Esophagus muscularis mucosa (tissue), 4 donors: ENCODE measurements at regions not wholly inside any gene's neighbourhood (a gene's known extent, or its start where the extent isn't known, plus 50 kb on each side); places are given as distances from the start of the nearest gene placed in this dataset.

Experiments
- DNase-seq: peaks from one replicate; pipeline ENCODE4 v3.0.0-alpha.2; 2017; ENCODE audit errors: extremely low spot score
- H3K27ac ChIP-seq, 4 donors: fragments of 200-600 bp; sonication (generic); replicated peaks in 1 of 4; 1 replicate in 3 of 4; 2 replicates in 1 of 4; pipeline ENCODE4 v1.5.1; 2016 to 2019; ENCODE audit warnings: mild to moderate bottlenecking in 1 of 4
- H3K27me3 ChIP-seq, 4 donors: fragments of 200-600 bp; sonication (generic); one replicate each; pipeline versions ENCODE4 v1.5.1 to v1.6.0; 2016 to 2019
- H3K36me3 ChIP-seq, 4 donors: fragments of 200-600 bp; sonication (generic); one replicate each; pipeline ENCODE4 v1.5.1; 2016 to 2019
- H3K4me1 ChIP-seq, 4 donors: fragments of 200-600 bp; sonication (generic); one replicate each; pipeline ENCODE4 v1.5.1; 2016 to 2019
- H3K4me3 ChIP-seq, 4 donors: fragments of 200-600 bp; sonication (generic); 1 replicate in 2 of 4; 2 replicates in 2 of 4; pipeline ENCODE4 v1.5.1; 2016 to 2019; ENCODE audit warnings: mild to moderate bottlenecking in 4 of 4, moderate library complexity in 1 of 4
- H3K9me3 ChIP-seq, 4 donors: fragments of 200-600 bp; sonication (generic); 1 replicate in 3 of 4; 2 replicates in 1 of 4; pipeline ENCODE4 v1.5.1; 2016 to 2019
- CTCF ChIP-seq, 3 experiments: fragments of 200-600 bp in 2 of 3; fragments of 450-650 bp in 1 of 3; sonication (generic) in 2 of 3; IDR thresholded peaks; one replicate each; pipeline ENCODE4 v1.5.1; 2017 to 2019; ENCODE audit warnings: antibody characterized with exemption in 3 of 3, mild to moderate bottlenecking in 2 of 3, moderate library complexity in 1 of 3
- EP300 ChIP-seq: sonication (generic); formaldehyde crosslinking; IDR thresholded peaks from one replicate; pipeline ENCODE4 v1.6.1; 2017; ENCODE audit warnings: antibody characterized with exemption
- POLR2A ChIP-seq: fragments of 450-650 bp; IDR thresholded peaks from one replicate; pipeline ENCODE4 v1.6.1; 2017; ENCODE audit warnings: antibody characterized with exemption, moderate library complexity, mild to moderate bottlenecking, low read depth
- POLR2AphosphoS5 ChIP-seq, 2 donors: sonication (generic); formaldehyde crosslinking; IDR thresholded peaks; one replicate each; pipeline ENCODE4 v1.6.1; 2017; ENCODE audit warnings: antibody characterized with exemption in 2 of 2
- whole genome bisulfite sequencing: methylation state at CpG from one replicate; pipeline ENCODE4 v1.1.5; 2018; 5-methylcytosine and 5-hydroxymethylcytosine counted together
- intact Hi-C: fragments of 100-400 bp; cut with DNase I; formaldehyde crosslinking; loops from one replicate; pipeline ENCODE4 v1.15.1; 2023

- TF ChIP-seq EP300: no peak
- TF ChIP-seq CTCF (IDR thresholded peaks at IDR 0.05): no peak
- no peak for TF ChIP-seq POLR2AphosphoS5 (IDR thresholded peaks at IDR 0.05)
- TF ChIP-seq POLR2A: no peak
- 84% methylated on average over 8 of the region's 10 CpGs for WGBS
- Histone ChIP-seq H3K9me3 (no peaks in the 10 kb centered on the region), H3K27ac (peak overlapping the region in 3 of 4 donors; percentile 54 to 69 (median 58)), H3K4me3 (no peak overlapping the region), H3K4me1 (peaks cover 0 to 32% (median 28%) of the 10 kb centered on the region in 4 donors), H3K27me3 (peaks cover 0 to 10% (median 0%) of the 10 kb centered on the region in 4 donors), H3K36me3 (no peaks in the 10 kb centered on the region)
- DNase-seq: no peak
- intact Hi-C loops: no loop called here
These were observed 94.9 kb upstream of the COL5A1 start for GRCh38 chr9:134546746-134547145.

- no peak overlapping the region for H3K27ac ChIP-seq
- peaks cover 0 to 10% (median 0%) of the 10 kb centered on the region in 4 donors for H3K27me3 ChIP-seq
- no peak overlapping the region for H3K4me3 ChIP-seq
- 94% methylated on average over 36 of the region's 36 CpGs for WGBS
- intact Hi-C loops: no loop called here
- H3K4me1 ChIP-seq: peaks cover 0 to 37% (median 34%) of the 10 kb centered on the region in 4 donors
- no peak for TF ChIP-seq CTCF (IDR thresholded peaks at IDR 0.05)
- no peak for TF ChIP-seq POLR2AphosphoS5 (IDR thresholded peaks at IDR 0.05)
- TF ChIP-seq EP300: no peak
- no peak for TF ChIP-seq POLR2A
- no peaks in the 10 kb centered on the region for H3K36me3 ChIP-seq
- no peaks in the 10 kb centered on the region for H3K9me3 ChIP-seq
- DNase-seq: no peak
These were observed 94.2 kb upstream of the COL5A1 start for GRCh38 chr9:134547161-134548100.

- intact Hi-C loops: no loop called here
- TF ChIP-seq CTCF (IDR thresholded peaks at IDR 0.05) (no peak), POLR2A (no peak), EP300 (no peak), POLR2AphosphoS5 (IDR thresholded peaks at IDR 0.05) (no peak)
- no peak for DNase-seq
- Histone ChIP-seq H3K4me1 (peaks cover 0 to 43% (median 41%) of the 10 kb centered on the region in 4 donors), H3K9me3 (no peaks in the 10 kb centered on the region), H3K27ac (no peak overlapping the region), H3K27me3 (peaks cover 0 to 10% (median 0%) of the 10 kb centered on the region in 4 donors), H3K36me3 (no peaks in the 10 kb centered on the region), H3K4me3 (no peak overlapping the region)
- WGBS: 90% methylated on average over 2 of the region's 8 CpGs
These were observed 93.4 kb upstream of the COL5A1 start for GRCh38 chr9:134548185-134548584.

GRCh38 chr9:134548618-134549017 lies 93.0 kb upstream of the COL5A1 start:
- 92% methylated on average over 17 of the region's 17 CpGs for WGBS
- Histone ChIP-seq H3K27ac (no peak overlapping the region), H3K4me1 (peaks cover 2 to 48% (median 45%) of the 10 kb centered on the region in 4 donors), H3K27me3 (peaks cover 0 to 10% (median 0%) of the 10 kb centered on the region in 4 donors), H3K9me3 (no peaks in the 10 kb centered on the region), H3K4me3 (no peak overlapping the region), H3K36me3 (no peaks in the 10 kb centered on the region)
- no peak for DNase-seq
- intact Hi-C loops: no loop called here
- TF ChIP-seq CTCF (IDR thresholded peaks at IDR 0.05) (no peak), POLR2A (no peak), EP300 (no peak), POLR2AphosphoS5 (IDR thresholded peaks at IDR 0.05) (no peak)
